Lower leg skin (tissue), 3 donors: ENCODE measurements at regions not wholly inside any gene's neighbourhood (a gene's known extent, or its start where the extent isn't known, plus 50 kb on each side); places are given as distances from the start of the nearest gene placed in this dataset.

Experiments used
- CTCF ChIP-seq, 3 donors: fragments of 450-650 bp; IDR thresholded peaks; one replicate each; pipeline ENCODE4 v1.5.1; 2016; ENCODE audit warnings: antibody characterized with exemption in 3 of 3, mild to moderate bottlenecking in 3 of 3, moderate library complexity in 2 of 3
- POLR2A ChIP-seq, 2 donors: fragments of 450-650 bp; IDR thresholded peaks; one replicate each; pipeline ENCODE4 v1.6.1; 2016 to 2017; ENCODE audit warnings: antibody characterized with exemption in 2 of 2, mild to moderate bottlenecking in 1 of 2, moderate library complexity in 1 of 2

DNA sequence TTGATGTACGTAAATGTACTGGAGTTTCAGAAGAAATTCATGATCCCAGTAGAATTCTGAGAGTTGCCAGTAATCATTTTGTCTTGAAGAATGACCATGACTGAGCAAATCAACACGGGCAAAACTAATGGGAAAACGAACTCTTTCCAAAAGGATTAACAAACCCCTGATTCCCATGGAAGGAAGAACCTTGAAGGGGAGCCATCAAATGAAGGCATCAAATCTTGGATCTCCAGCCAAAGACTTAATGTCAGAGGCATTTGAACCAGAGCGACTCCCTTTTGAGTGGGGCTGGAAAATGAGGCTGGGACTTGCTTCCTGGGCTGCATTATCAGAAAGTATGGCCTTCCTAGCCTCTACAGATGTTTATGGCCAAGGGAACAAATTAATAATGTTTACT lies 364.4 kb upstream of the PRKCQ start:
- TF ChIP-seq CTCF (IDR thresholded peaks at IDR 0.05), result no peak
- no peak for TF ChIP-seq POLR2A (IDR thresholded peaks at IDR 0.05)
